AG04449 (cell line): ENCODE measurements at regions not wholly inside any gene's neighbourhood (a gene's known extent, or its start where the extent isn't known, plus 50 kb on each side); places are given as distances from the start of the nearest gene placed in this dataset.

ENCODE experiments used
- CTCF ChIA-PET: fragments of 350-600 bp; formaldehyde crosslinking; extraction: SDS; loops from one replicate; lab custom pipeline; 2021; ENCODE audit warnings: antibody characterized with exemption; lab: Yijun Ruan, JAX
- POLR2A ChIA-PET: fragments of 400-600, 350-600 bp; formaldehyde crosslinking; extraction: SDS; loops from one replicate; lab custom pipeline; 2020; ENCODE audit warnings: antibody characterized with exemption, inconsistent platforms; lab: Yijun Ruan, JAX
- DNase-seq: peaks from one replicate; pipeline ENCODE4 v3.0.0-alpha.2; 2010; ENCODE audit warnings: low read depth, low spot score
- H3K4me3 ChIP-seq: 2 replicates; pipeline ENCODE4 v1.5.1; 2011; ENCODE audit warnings: low read depth, mild to moderate bottlenecking, control low read depth, low read length
- CTCF ChIP-seq: IDR thresholded peaks from one replicate; pipeline ENCODE4 v1.5.1; 2011; ENCODE audit warnings: mild to moderate bottlenecking, moderate library complexity, low read length, control low read depth, inconsistent platforms; ENCODE audit not compliant: insufficient read depth; ENCODE audit errors: missing control alignments

- no peak overlapping the region for H3K4me3 ChIP-seq
- CTCF ChIA-PET: no interaction called here
- no peak for TF ChIP-seq CTCF
- POLR2A ChIA-PET: no interaction called here
- no peak for DNase-seq
These were observed 585.3 kb upstream of the BCHE start for GRCh38 chr3:166422556-166422955.

- no peak for TF ChIP-seq CTCF
- ChIA-PET CTCF (no interaction called here), POLR2A (no interaction called here)
- no peak overlapping the region for H3K4me3 ChIP-seq
- no peak for DNase-seq
These were observed 582.8 kb upstream of the BCHE start for GRCh38 chr3:166420071-166420470.

GRCh38 chr3:166405896-166406295 lies 568.7 kb upstream of the BCHE start:
- ChIA-PET CTCF (no interaction called here), POLR2A (no interaction called here)
- no peak overlapping the region for H3K4me3 ChIP-seq
- no peak for TF ChIP-seq CTCF
- DNase-seq: no peak

GRCh38 chr3:166405465-166405864 lies 568.2 kb upstream of the BCHE start:
- ChIA-PET CTCF (no interaction called here), POLR2A (no interaction called here)
- H3K4me3 ChIP-seq: no peak overlapping the region
- no peak for TF ChIP-seq CTCF
- DNase-seq: no peak

- POLR2A ChIA-PET: no interaction called here
These were observed 553.1 kb upstream of the BCHE start for GRCh38 chr3:166390303-166390702.

GRCh38 chr3:166388321-166388720 lies 551.1 kb upstream of the BCHE start:
- no peak for DNase-seq
- ChIA-PET POLR2A (no interaction called here), CTCF (no interaction called here)
- TF ChIP-seq CTCF: no peak
- no peak overlapping the region for H3K4me3 ChIP-seq

More at GRCh38 chr3:166390303-166390702, 553.1 kb upstream of the BCHE start:
- DNase-seq: no peak
- no peak for TF ChIP-seq CTCF
- H3K4me3 ChIP-seq: no peak overlapping the region
- CTCF ChIA-PET: no interaction called here
